IgD-negative memory B cell (primary cell): ENCODE measurements at regions not wholly inside any gene's neighbourhood (a gene's known extent, or its start where the extent isn't known, plus 50 kb on each side); places are given as distances from the start of the nearest gene placed in this dataset.

Source experiments
- H3K27ac Mint-ChIP-seq, 3 donors: one replicate each; pipeline ENCODE4 v1.8.0; 2020 to 2022; ENCODE audit warnings: mild to moderate bottlenecking in 3 of 3, mixed read lengths in 3 of 3, moderate library complexity in 1 of 3
- H3K27me3 Mint-ChIP-seq: one replicate; pipeline ENCODE4 v1.8.0; 2021; ENCODE audit warnings: mixed read lengths
- H3K36me3 Mint-ChIP-seq: one replicate; pipeline ENCODE4 v1.8.0; 2020; ENCODE audit warnings: mild to moderate bottlenecking, mixed read lengths
- H3K4me1 Mint-ChIP-seq, 3 donors: one replicate each; pipeline ENCODE4 v1.8.0; 2020 to 2022; ENCODE audit warnings: mixed read lengths in 3 of 3, mild to moderate bottlenecking in 1 of 3
- H3K4me3 Mint-ChIP-seq, 4 donors: one replicate each; pipeline ENCODE4 v1.8.0; 2020 to 2022; ENCODE audit warnings: mild to moderate bottlenecking in 4 of 4, mixed read lengths in 4 of 4, moderate library complexity in 3 of 4
- H3K9me3 Mint-ChIP-seq, 3 donors: one replicate each; pipeline ENCODE4 v1.8.0; 2020 to 2021; ENCODE audit warnings: mixed read lengths in 3 of 3, mild to moderate bottlenecking in 1 of 3

DNA sequence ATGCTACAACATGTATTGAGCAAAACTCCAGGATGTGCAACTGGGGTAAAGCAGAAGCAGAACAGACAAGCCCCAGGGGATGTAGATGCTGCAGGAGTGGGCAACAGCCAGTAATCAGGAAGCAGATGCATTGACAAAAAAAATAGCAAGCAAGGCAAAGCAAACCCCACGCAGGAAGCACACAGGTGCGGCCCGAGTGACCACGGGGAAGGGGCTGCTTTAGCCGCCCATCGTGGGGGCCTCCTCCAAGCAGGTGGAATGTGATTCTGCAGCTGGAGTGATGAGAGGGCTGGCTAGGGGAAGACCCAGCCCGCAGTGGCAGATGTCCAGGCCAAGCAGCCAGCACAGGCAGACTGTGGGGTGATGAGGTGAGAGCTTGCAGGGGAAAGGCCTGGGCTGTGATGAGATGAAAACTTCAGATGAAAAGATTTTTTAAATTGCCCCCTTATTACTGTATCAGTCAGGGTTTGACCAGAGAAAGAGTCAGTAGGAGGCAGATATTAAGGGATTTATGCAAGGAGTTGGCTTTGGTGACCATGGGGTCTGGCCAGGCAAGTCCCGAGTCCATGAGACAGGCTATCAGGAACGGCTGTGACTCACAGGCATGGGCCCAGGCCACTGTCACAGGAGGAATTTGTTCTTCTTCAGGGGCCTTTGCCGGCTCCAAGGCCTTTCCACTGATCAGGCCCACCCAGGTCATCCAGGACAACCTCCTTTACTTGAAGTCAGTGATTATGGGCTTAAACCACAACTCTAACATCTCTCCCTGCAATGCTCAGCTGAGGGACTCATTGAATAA, 207.6 kb downstream of the ANKRD60 start:
- Mint-ChIP-seq H3K4me3 (no peak overlapping the region), H3K4me1 (peaks cover 0 to 3% (median 2%) of the 10 kb centered on the region in 3 donors), H3K36me3 (no peaks in the 10 kb centered on the region), H3K27me3 (peaks cover 6% of the 10 kb centered on the region), H3K27ac (no peak overlapping the region), H3K9me3 (no peaks in the 10 kb centered on the region)

DNA sequence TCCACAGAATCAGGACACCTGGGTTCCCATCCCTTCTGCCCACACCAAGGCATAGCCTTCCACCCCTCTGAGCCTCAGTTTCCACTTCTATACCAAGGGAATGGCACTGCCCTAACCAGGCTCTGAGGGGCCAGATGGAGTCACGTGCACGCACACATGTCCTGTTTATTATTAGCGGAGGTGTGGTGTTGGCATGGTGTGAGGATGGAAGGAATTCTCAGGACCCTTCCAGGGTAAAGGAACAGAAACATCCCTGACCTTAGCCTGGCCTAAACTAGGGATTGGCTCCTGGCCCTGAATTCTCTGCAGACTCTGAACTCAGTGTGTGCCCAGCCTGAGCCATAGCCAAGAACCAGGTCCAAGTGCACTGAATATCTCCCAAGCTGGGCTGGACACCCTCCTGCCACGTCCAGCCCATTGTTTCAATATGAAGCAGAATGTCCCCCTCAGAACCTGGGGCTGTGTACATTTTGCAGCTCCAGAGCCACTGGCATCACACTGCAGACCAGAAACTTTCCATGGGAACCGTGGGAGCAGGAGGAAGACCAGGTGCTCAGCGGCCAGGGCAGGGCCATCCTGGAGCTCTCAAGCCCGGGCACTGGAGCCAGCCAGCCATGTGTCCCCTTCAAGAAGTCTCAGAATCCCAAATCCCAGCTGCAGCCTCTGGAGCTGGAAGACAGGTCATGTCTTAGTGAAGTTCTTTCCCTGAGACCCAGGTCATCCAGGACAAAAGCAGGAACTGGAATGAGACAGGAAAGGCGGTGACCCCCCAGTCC, 208.4 kb downstream of the ANKRD60 start:
- Mint-ChIP-seq H3K27me3 (peaks cover 6% of the 10 kb centered on the region), H3K36me3 (no peaks in the 10 kb centered on the region), H3K9me3 (no peaks in the 10 kb centered on the region), H3K27ac (no peak overlapping the region), H3K4me1 (peaks cover 0 to 3% (median 2%) of the 10 kb centered on the region in 3 donors), H3K4me3 (no peak overlapping the region)

DNA sequence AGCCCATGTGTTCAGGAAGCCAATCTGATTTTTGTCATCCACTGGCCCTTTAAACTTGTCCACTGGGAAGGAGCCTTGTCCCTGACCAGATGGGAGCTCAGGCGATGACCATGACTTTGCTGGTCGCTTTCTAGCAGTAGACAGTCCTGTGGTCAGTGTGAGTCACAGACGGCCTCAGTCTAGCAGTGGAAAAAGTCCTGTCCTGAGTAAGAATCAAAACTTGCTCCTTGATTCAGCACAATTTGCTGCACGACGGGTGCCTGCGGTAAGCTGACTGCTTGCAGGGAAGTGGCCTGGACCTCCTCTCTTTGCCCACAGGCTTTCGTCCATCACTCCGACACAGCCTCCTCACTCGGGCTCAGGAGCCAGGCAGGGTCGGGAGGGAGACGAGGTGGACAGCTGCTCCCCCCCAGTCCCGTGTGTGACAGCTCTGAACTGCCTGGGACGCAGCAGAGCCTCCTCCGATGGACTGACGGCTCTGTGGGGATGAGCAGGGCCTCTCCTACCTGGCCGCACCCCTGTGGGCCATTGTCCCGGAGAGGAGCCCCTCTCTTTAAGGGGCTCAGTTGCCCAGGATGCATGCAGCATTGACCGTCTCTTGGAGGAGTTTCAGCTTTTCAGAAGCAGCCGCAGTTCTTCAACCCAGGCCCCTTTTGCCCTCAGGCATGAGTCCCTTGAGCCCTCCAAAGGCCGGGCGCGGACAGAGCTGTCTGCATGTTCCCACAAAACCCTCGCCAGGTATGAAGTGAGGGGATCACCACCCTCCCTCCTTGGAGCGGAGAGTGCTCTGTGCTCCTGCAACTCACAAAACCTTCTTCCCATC, 209.2 kb downstream of the ANKRD60 start:
- peaks cover 0 to 3% (median 2%) of the 10 kb centered on the region in 3 donors for H3K4me1 Mint-ChIP-seq
- no peak overlapping the region for H3K4me3 Mint-ChIP-seq
- no peaks in the 10 kb centered on the region for H3K9me3 Mint-ChIP-seq
- no peak overlapping the region for H3K27ac Mint-ChIP-seq
- H3K36me3 Mint-ChIP-seq = no peaks in the 10 kb centered on the region
- peaks cover 6% of the 10 kb centered on the region for H3K27me3 Mint-ChIP-seq

DNA sequence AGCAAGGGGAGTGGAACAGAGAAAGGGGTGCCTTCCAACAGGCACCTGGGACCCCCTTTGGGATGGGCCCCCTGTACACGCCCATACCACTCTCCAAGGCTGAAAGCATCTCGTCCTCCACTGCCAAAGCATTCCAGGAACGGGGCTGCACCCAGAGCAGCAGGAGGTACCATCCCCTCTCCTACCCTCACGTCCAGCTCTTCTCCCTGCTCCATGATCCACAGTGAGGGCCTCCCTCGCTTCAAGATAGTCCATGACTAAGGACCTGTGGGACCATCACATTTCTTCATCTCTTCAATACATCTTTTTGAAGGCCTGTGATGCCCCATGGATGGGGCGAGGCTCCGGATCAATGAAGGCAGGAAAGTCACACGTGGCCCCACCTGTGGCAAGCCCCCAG, 209.9 kb downstream of the ANKRD60 start:
- no peak overlapping the region for H3K27ac Mint-ChIP-seq
- no peak overlapping the region for H3K4me3 Mint-ChIP-seq
- H3K36me3 Mint-ChIP-seq = no peaks in the 10 kb centered on the region
- peaks cover 6% of the 10 kb centered on the region for H3K27me3 Mint-ChIP-seq
- H3K9me3 Mint-ChIP-seq = no peaks in the 10 kb centered on the region
- H3K4me1 Mint-ChIP-seq = peaks cover 0 to 3% (median 2%) of the 10 kb centered on the region in 3 donors

DNA sequence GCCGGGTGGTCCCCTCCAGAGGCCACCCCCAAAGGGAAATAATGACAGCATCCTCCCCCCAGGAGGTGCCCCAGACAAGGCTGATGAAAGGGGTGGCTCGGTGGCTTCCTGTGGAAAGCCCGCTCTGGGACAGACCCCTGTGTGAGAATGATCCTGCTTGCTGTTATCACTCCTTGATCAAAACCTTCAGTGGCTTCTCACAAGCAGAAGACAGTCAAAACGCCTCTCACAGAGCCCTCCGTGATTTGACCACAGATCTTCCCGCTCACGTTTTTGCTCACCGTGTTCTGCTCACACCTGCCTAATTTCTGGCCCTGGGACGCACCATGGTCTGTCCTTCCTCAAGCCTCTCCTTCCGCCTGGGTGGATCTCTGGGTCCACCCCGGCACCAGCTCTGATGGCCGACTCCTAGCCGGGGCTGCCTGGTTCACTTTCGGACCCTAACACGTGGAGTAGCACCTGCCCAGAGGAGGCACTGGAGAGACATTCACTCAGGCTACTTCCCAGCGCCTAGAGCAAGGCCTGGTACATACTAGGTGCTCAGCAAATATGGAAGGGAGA, 210.4 kb downstream of the ANKRD60 start:
- H3K27me3 Mint-ChIP-seq = peaks cover 6% of the 10 kb centered on the region
- no peaks in the 10 kb centered on the region for H3K9me3 Mint-ChIP-seq
- no peaks in the 10 kb centered on the region for H3K36me3 Mint-ChIP-seq
- H3K4me1 Mint-ChIP-seq = peaks cover 0 to 3% (median 2%) of the 10 kb centered on the region in 3 donors
- no peak overlapping the region for H3K4me3 Mint-ChIP-seq
- no peak overlapping the region for H3K27ac Mint-ChIP-seq

DNA sequence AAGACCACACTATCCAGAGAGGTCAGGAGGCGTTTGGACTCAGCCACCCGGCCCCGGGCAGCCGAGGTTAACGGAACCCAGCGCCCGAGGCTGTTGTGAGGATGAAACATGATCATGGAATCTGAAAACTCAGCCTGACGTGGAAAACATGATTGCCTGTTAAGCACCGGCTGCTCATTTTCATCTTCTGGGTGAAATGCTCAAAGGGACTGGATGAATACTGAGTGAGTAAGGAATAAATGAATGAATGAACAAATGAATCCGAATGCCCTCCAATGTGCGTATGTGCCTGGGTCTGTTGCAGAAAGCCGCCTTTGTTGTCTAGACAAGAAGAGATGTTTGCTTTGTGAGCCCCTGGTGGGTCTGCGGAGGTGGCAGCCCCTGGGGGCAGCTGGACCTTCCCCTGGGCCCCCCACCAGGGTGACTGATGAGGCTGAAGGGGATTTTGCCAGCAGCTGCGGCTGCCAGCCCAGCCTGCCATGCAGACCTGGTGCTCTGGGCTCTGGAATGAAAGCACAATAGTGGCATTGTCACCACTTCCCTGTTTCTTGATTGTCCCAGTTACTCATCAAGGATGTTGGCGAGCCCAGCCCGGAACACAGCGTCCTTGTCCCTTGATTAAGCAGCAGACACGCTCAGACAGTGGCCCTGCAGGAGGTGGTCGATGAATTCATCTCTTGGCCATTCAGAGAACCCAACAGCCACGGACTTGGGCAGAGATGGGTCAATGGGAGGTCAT, 211.1 kb downstream of the ANKRD60 start:
- H3K4me1 Mint-ChIP-seq = peaks cover 0 to 3% (median 2%) of the 10 kb centered on the region in 3 donors
- H3K27ac Mint-ChIP-seq = no peak overlapping the region
- H3K36me3 Mint-ChIP-seq = no peaks in the 10 kb centered on the region
- no peaks in the 10 kb centered on the region for H3K9me3 Mint-ChIP-seq
- peak overlapping the region in 1 of 4 donors; percentile 39 for H3K4me3 Mint-ChIP-seq
- H3K27me3 Mint-ChIP-seq = peaks cover 6% of the 10 kb centered on the region

DNA sequence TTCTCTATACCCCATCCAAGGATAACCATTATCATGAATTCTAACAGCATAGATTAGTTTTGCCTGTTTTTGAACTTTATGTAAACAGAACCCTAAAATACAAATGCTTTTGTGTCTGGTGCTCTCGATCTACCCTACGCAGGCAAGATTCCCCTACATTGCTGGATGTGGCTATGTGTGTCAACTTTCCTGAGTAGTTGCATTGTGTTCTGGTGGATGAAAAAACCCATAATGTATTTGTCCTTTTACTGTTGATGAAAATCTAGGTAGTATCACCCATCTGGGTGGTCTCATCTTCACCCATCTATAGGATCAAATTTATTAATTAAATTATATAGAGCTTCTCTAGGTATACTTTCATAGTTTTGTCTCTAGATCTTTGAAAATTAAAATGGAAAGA, 211.7 kb downstream of the ANKRD60 start:
- Mint-ChIP-seq H3K36me3 (no peaks in the 10 kb centered on the region), H3K9me3 (no peaks in the 10 kb centered on the region)

DNA sequence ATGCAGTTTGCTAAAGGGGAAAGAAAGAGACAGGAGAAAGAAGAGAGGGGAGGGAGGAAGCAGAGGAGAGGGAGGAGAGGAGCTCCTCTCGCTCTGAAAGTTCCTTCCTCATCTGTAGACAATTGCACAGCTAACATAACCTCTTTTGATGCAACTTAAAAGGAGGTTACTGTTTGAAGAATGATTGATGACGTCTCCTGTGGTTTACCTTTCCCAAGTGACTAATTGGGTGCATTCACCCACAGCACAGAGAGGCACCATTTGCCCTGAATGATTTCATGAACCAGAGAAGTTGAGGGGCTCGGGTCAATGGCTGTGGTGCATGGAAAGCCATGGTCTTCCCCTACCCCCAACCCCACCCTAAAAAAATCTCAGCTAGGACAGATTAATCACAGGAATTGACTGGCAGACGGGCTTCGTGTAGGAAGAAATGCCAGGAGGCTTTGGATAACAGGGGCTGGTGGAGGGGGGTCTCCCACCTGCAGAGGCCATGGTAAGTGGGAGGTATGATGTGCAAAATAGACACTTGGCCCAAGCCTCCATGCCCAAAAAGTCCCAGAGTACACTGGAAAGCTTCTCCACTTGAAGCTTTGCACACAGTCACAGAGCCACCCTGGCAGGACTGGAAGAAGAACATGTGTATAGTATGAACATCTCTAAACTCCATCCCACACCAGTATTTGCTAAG, 213.7 kb downstream of the ANKRD60 start:
- Mint-ChIP-seq H3K27ac (no peak overlapping the region), H3K4me3 (no peak overlapping the region), H3K9me3 (no peaks in the 10 kb centered on the region), H3K36me3 (no peaks in the 10 kb centered on the region), H3K4me1 (no peaks in the 10 kb centered on the region), H3K27me3 (peaks cover 6% of the 10 kb centered on the region)

More for the DNA sequence above, 211.7 kb downstream of the ANKRD60 start:
- no peak overlapping the region for H3K27ac Mint-ChIP-seq
- peak overlapping the region in 1 of 4 donors; percentile 2 for H3K4me3 Mint-ChIP-seq
- peaks cover 0 to 3% (median 2%) of the 10 kb centered on the region in 3 donors for H3K4me1 Mint-ChIP-seq
- H3K27me3 Mint-ChIP-seq = peaks cover 7% of the 10 kb centered on the region

DNA sequence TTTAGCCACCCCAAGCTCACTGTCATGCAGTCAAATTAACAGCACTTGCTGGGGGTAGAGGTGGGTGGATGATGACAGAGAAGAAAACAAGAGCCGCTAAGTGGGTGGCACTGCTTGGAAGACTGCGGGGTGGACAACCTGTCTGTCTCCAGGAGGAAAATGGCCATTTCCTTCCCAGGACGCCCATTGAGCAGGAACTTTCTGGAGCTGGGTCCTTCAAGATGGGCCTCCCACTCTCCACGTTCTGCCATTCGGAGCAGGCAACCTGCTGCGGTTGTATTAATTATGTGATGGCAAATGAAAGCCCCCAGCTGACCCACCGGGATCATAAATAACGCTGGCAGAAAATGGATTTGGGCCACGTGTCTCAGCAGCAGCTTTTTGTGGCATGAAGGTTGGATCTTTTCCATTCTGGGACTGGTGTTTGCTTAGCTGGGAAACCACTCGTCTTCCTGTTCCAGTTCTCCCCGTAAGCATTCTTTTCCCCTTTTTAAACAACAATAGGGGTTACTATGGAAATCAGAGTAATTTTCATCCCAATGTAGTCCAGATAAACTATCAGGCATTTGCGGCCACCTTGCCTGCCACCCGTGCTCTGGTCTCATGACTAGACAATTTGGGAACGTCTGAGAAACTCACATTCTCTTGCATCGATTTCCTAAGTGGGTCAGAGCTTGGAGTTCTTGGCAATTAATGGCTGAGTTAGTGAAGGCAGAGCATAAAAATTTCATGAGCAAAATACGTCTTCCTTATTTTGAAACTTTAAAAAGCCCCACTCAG, 215.5 kb downstream of the ANKRD60 start:
- no peak overlapping the region for H3K4me3 Mint-ChIP-seq

DNA sequence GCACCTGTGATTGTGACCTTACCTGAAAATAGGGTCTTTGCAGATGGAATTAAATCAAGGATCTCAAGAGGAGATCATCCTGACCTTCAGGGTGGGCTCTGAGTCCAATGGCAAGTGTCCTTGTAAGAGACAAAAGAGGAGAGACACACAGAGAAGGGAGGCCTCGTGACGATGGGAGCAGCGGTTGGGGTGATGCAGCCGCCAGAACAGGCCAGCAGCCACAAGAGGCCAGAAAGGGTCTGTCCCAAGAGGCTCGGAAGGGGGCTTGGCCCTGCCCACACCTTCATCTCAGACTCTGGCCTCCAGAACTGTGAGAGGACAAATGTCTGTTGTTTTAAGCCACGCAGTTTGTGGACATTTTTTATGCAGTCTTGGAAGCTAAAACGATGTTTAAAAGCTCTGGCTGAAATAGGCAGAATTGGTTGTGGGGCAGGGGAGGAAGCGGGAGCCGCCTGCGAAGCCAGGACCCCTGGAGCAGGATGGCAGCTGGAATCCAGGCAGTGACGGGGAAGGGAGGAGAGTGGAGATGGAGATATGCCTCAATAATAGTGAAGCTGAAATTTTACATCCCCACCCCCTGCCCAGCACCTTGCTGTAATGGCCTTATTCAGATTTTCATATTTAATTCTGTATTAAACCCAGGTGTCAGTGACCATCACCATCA, 216.4 kb downstream of the ANKRD60 start:
- H3K4me1 Mint-ChIP-seq = no peaks in the 10 kb centered on the region
- H3K4me3 Mint-ChIP-seq = no peak overlapping the region
- no peaks in the 10 kb centered on the region for H3K9me3 Mint-ChIP-seq
- H3K27ac Mint-ChIP-seq = no peak overlapping the region
- peaks cover 1% of the 10 kb centered on the region for H3K36me3 Mint-ChIP-seq
- peaks cover 8% of the 10 kb centered on the region for H3K27me3 Mint-ChIP-seq

More for the DNA sequence above, 215.5 kb downstream of the ANKRD60 start:
- no peaks in the 10 kb centered on the region for H3K9me3 Mint-ChIP-seq
- H3K36me3 Mint-ChIP-seq = peaks cover 1% of the 10 kb centered on the region
- H3K27ac Mint-ChIP-seq = no peak overlapping the region
- H3K27me3 Mint-ChIP-seq = peaks cover 6% of the 10 kb centered on the region
- H3K4me1 Mint-ChIP-seq = no peaks in the 10 kb centered on the region

DNA sequence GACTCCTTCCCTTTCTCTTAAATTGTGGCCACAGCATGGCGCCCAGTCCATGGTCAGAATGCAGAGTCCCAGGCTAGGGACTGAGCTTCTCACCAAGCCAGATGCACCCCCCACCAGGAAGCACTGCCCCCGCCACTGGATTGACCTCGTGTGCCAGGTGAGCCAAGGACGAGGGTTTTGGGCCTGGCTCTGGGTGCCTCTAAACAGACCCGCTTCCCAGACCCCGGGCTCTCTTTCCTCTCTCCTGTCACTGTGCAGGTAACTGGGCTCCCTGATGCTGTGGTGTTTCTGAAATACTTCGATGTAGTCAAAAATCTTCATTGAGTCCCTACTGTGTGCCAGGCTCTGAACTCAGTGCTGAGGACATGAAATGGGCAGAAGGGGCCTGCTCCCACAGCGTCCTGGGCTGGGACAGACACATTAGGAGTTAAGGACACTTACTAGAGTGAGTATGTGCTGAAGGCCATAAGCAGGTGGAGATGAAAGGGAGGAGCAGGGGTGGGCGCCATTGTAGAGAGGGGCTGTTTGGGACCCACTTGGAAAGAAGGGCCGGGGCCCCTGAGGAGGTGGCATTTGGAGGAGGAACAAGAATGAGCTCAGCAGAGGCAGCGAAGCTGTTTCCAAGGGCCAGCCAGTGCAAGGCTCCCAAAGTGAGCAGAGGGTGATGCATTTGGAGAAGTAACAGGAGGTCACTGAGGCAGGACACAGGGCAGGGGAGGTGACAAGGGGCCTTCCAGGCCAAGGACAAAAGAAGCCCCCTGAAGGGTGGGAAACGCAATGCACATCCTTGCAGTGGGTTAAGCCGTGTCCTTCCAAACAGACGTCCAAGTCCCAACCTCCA, 217.1 kb downstream of the ANKRD60 start:
- H3K27me3 Mint-ChIP-seq = peaks cover 10% of the 10 kb centered on the region
- no peak overlapping the region for H3K27ac Mint-ChIP-seq
- H3K9me3 Mint-ChIP-seq = no peaks in the 10 kb centered on the region
- H3K4me1 Mint-ChIP-seq = no peaks in the 10 kb centered on the region
- no peak overlapping the region for H3K4me3 Mint-ChIP-seq
- H3K36me3 Mint-ChIP-seq = peaks cover 1% of the 10 kb centered on the region

DNA sequence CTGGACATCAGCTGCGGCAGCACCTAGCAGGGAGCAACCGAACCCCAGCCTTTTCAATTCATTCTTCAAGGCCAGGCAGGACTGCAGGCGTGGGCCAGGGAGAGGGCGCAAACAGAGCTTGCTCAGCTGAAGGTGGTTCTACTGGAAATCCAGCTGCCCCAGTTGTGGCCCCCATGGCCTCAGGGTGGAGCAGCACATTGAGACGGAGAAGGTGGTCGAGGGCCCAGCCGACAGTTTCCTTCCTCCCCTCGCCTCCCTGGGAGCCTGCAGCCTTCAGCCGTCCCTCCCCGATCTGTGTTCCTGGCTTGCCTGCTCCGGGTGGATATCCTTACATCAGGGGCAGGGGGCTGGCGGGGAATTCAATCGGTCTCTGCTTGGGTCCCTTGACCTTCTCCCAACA, 217.8 kb downstream of the ANKRD60 start:
- Mint-ChIP-seq H3K27ac (no peak overlapping the region), H3K4me3 (no peak overlapping the region), H3K9me3 (no peaks in the 10 kb centered on the region), H3K4me1 (no peaks in the 10 kb centered on the region), H3K36me3 (peaks cover 1% of the 10 kb centered on the region), H3K27me3 (peaks cover 12% of the 10 kb centered on the region)
